ENCODE measurements at regions not wholly inside any gene's neighbourhood (a gene's known extent, or its start where the extent isn't known, plus 50 kb on each side); places are given as distances from the start of the nearest gene placed in this dataset.

DNA sequence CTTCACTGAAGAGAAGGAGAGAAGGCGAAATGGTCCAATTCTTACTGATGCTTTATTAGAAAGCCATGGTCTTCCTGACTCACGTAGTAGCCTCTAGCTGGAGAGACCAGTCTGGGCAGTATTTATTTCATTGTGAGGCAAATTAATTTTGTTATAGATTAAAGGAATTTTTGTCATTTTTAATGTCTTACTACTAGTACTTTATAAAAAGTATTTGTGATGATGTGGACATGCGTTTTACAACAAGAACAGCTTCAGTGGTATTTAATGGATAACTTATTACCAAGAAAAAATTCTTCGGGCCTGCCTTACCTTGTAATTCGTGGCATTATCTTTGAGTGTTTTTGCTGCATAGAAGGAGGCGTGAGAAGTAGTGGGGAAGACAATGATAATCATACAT is 339.4 kb upstream of the SHH start:
- Histone ChIP-seq H2AFZ (ENCODE audit: low read length) (no peak overlapping the region), H2AK5ac (ENCODE audit: low read depth, low read length) (no peak overlapping the region), H3K36me3 (replicated peaks in 1 of 2; ENCODE audit: control insufficient read depth in 2 of 2, insufficient read depth in 2 of 2, low read length in 2 of 2) (no peaks in the 10 kb centered on the region), H2BK15ac (ENCODE audit: low read length) (no peak overlapping the region), H3K18ac (ENCODE audit: low read length) (no peak overlapping the region), H2BK12ac (ENCODE audit: low read length) (no peak overlapping the region), H3K27me3 (ENCODE audit: control insufficient read depth in 3 of 3, insufficient read depth in 3 of 3, low read depth in 1 of 3, low read length in 3 of 3) (no peaks in the 10 kb centered on the region), H3K14ac (ENCODE audit: low read length) (no peak overlapping the region), H3K4me2 (ENCODE audit: insufficient read depth, low read length, poor library complexity, severe bottlenecking) (no peak overlapping the region), H3K9me3 (replicated peaks in 1 of 2; ENCODE audit: control insufficient read depth in 2 of 2, insufficient read depth in 1 of 2, low read depth in 1 of 2, low read length in 2 of 2) (peaks cover 0 to 4% of the 10 kb centered on the region in 2 donors), H3K4me1 (ENCODE audit: control insufficient read depth in 2 of 2, insufficient read depth in 1 of 2, low read depth in 1 of 2, low read length in 2 of 2) (peaks cover 0 to 10% of the 10 kb centered on the region in 2 donors), H3K4ac (ENCODE audit: low read length) (no peak overlapping the region), H2BK5ac (ENCODE audit: low read length) (no peak overlapping the region), H4K8ac (ENCODE audit: low read depth, low read length) (no peak overlapping the region), H3K79me1 (ENCODE audit: low read depth, low read length) (no peaks in the 10 kb centered on the region), H2BK120ac (ENCODE audit: low read depth, low read length) (no peak overlapping the region), H3K23ac (ENCODE audit: low read depth, low read length, poor library complexity) (no peak overlapping the region), H4K91ac (ENCODE audit: low read depth, low read length, poor library complexity) (no peak overlapping the region), H3K4me3 (ENCODE audit: low read length in 2 of 2) (no peak overlapping the region), H3K27ac (replicated peaks; ENCODE audit: low read length) (no peak overlapping the region), H3K9ac (ENCODE audit: low read depth, low read length, poor library complexity) (no peak overlapping the region)
- DNase-seq (ENCODE audit: low spot score), result no peak
- no CpG with 5 or more reads among the region's 6 CpGs for WGBS, 2 donors (ENCODE audit: extremely low coverage in 2 of 2, insufficient read length in 2 of 2, insufficient replicate concordance in 1 of 2)

DNA sequence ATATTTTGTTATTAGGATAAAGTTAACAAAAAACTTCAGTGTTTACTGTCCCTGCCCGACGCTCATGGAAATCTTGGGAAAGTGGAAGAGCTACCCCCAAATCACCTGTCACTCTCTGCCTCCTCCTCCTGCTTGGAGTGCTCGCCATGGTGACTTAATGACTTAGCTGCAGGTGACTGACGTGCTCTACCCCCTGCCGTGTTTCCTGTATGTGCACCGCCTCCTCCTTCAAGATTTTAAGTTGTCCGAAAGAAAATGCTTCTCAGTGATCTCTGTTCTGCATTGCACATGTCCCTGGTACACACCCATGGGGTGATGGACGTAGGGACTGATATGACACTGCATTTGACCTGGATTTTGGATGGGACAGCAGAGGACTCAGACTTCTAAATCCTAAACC is 338.8 kb upstream of the SHH start:
- Histone ChIP-seq H2AK5ac (ENCODE audit: low read depth, low read length) (no peak overlapping the region), H2BK15ac (ENCODE audit: low read length) (no peak overlapping the region), H3K27ac (replicated peaks; ENCODE audit: low read length) (no peak overlapping the region), H2BK120ac (ENCODE audit: low read depth, low read length) (no peak overlapping the region), H3K4me1 (ENCODE audit: control insufficient read depth in 2 of 2, insufficient read depth in 1 of 2, low read depth in 1 of 2, low read length in 2 of 2) (peaks cover 0 to 5% of the 10 kb centered on the region in 2 donors), H4K8ac (ENCODE audit: low read depth, low read length) (no peak overlapping the region), H3K27me3 (ENCODE audit: control insufficient read depth in 3 of 3, insufficient read depth in 3 of 3, low read depth in 1 of 3, low read length in 3 of 3) (no peaks in the 10 kb centered on the region), H3K4ac (ENCODE audit: low read length) (no peak overlapping the region), H3K9ac (ENCODE audit: low read depth, low read length, poor library complexity) (no peak overlapping the region), H4K91ac (ENCODE audit: low read depth, low read length, poor library complexity) (no peak overlapping the region), H3K18ac (ENCODE audit: low read length) (no peak overlapping the region), H3K4me3 (ENCODE audit: low read length in 2 of 2) (no peak overlapping the region), H2BK5ac (ENCODE audit: low read length) (no peak overlapping the region), H3K9me3 (replicated peaks in 1 of 2; ENCODE audit: control insufficient read depth in 2 of 2, insufficient read depth in 1 of 2, low read depth in 1 of 2, low read length in 2 of 2) (peaks cover 0 to 4% of the 10 kb centered on the region in 2 donors), H3K14ac (ENCODE audit: low read length) (no peak overlapping the region), H3K23ac (ENCODE audit: low read depth, low read length, poor library complexity) (no peak overlapping the region), H2AFZ (ENCODE audit: low read length) (no peak overlapping the region), H3K36me3 (replicated peaks in 1 of 2; ENCODE audit: control insufficient read depth in 2 of 2, insufficient read depth in 2 of 2, low read length in 2 of 2) (no peaks in the 10 kb centered on the region), H3K79me1 (ENCODE audit: low read depth, low read length) (no peaks in the 10 kb centered on the region), H2BK12ac (ENCODE audit: low read length) (no peak overlapping the region), H3K4me2 (ENCODE audit: insufficient read depth, low read length, poor library complexity, severe bottlenecking) (no peak overlapping the region)
- WGBS, 2 donors (ENCODE audit: extremely low coverage in 2 of 2, insufficient read length in 2 of 2, insufficient replicate concordance in 1 of 2), result no CpG with 5 or more reads among the region's 8 CpGs
- no peak for DNase-seq (ENCODE audit: low spot score)

DNA sequence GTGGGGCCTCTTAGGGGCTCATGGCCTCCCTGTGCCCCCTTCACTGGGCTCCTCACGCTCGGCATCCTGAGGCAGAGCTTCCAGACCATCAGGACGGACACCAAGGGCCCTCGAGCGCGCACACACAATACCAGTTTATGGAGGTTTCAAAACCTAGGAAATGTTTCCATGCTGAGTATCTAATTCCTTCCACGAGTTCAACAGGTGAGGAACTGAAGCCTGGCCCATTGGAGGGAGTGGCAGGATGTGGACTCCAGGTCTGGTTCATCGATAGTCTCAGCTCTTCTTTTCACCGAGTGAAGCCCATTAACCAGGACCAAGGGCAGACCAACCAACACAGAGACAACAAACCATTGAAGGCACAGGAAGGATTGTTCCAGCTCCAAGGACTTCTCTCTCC is 336.7 kb upstream of the SHH start:
- H3K9ac ChIP-seq (ENCODE audit: low read depth, low read length, poor library complexity), result no peak overlapping the region
- H3K23ac ChIP-seq (ENCODE audit: low read depth, low read length, poor library complexity), result no peak overlapping the region
- no peak overlapping the region for H2AFZ ChIP-seq (ENCODE audit: low read length)
- DNase-seq (ENCODE audit: low spot score), result no peak
- no peak overlapping the region for H3K27ac ChIP-seq (replicated peaks; ENCODE audit: low read length)
- H2BK15ac ChIP-seq (ENCODE audit: low read length), result no peak overlapping the region
- H2AK5ac ChIP-seq (ENCODE audit: low read depth, low read length), result no peak overlapping the region
- H3K4ac ChIP-seq (ENCODE audit: low read length), result no peak overlapping the region
- H3K4me3 ChIP-seq (ENCODE audit: low read length in 2 of 2), result no peak overlapping the region
- no peak overlapping the region for H2BK5ac ChIP-seq (ENCODE audit: low read length)
- H3K14ac ChIP-seq (ENCODE audit: low read length), result peak overlapping the region; percentile 59
- peak overlapping the region; percentile 56 for H3K18ac ChIP-seq (ENCODE audit: low read length)
- no peak overlapping the region for H2BK120ac ChIP-seq (ENCODE audit: low read depth, low read length)
- no peak overlapping the region for H4K8ac ChIP-seq (ENCODE audit: low read depth, low read length)
- whole genome bisulfite sequencing, 2 donors (ENCODE audit: extremely low coverage in 2 of 2, insufficient read length in 2 of 2, insufficient replicate concordance in 1 of 2), result no CpG with 5 or more reads among the region's 9 CpGs
- no peaks in the 10 kb centered on the region for H3K79me1 ChIP-seq (ENCODE audit: low read depth, low read length)
- H3K36me3 ChIP-seq (replicated peaks in 1 of 2; ENCODE audit: control insufficient read depth in 2 of 2, insufficient read depth in 2 of 2, low read length in 2 of 2), result no peaks in the 10 kb centered on the region
- no peak overlapping the region for H4K91ac ChIP-seq (ENCODE audit: low read depth, low read length, poor library complexity)
- H3K27me3 ChIP-seq (ENCODE audit: control insufficient read depth in 3 of 3, insufficient read depth in 3 of 3, low read depth in 1 of 3, low read length in 3 of 3), result no peaks in the 10 kb centered on the region
- H2BK12ac ChIP-seq (ENCODE audit: low read length), result no peak overlapping the region
- H3K9me3 ChIP-seq (replicated peaks in 1 of 2; ENCODE audit: control insufficient read depth in 2 of 2, insufficient read depth in 1 of 2, low read depth in 1 of 2, low read length in 2 of 2), result peaks cover 0 to 4% of the 10 kb centered on the region in 2 donors
- peaks cover 0 to 3% of the 10 kb centered on the region in 2 donors for H3K4me1 ChIP-seq (ENCODE audit: control insufficient read depth in 2 of 2, insufficient read depth in 1 of 2, low read depth in 1 of 2, low read length in 2 of 2)
- no peak overlapping the region for H3K4me2 ChIP-seq (ENCODE audit: insufficient read depth, low read length, poor library complexity, severe bottlenecking)

DNA sequence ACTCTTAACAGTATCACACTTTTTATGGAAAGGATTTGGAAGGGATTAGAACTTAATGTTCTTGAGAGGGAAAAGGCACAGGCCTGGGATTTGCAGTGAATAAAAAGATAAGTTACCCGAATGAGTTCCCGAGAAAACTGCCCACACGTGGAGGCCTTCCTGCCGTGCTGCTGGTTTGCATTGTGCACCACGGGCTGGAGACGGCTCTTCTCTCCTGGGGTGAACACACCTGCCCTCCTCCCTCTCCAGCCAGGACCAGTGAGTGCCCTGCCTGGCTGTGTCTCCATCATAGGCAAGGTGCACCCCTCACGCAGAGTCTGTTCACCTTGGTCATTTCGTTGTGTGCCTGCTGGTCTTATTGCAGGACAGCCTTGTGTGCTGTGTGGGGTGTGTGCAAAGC is 336.3 kb upstream of the SHH start:
- no CpG with 5 or more reads among the region's 8 CpGs for WGBS, 2 donors (ENCODE audit: extremely low coverage in 2 of 2, insufficient read length in 2 of 2, insufficient replicate concordance in 1 of 2)
- Histone ChIP-seq H3K9ac (ENCODE audit: low read depth, low read length, poor library complexity) (no peak overlapping the region), H2BK12ac (ENCODE audit: low read length) (no peak overlapping the region), H3K9me3 (replicated peaks in 1 of 2; ENCODE audit: control insufficient read depth in 2 of 2, insufficient read depth in 1 of 2, low read depth in 1 of 2, low read length in 2 of 2) (peaks cover 0 to 2% of the 10 kb centered on the region in 2 donors), H3K18ac (ENCODE audit: low read length) (peak overlapping the region; percentile 56), H4K8ac (ENCODE audit: low read depth, low read length) (no peak overlapping the region), H3K79me1 (ENCODE audit: low read depth, low read length) (no peaks in the 10 kb centered on the region), H3K4me3 (ENCODE audit: low read length in 2 of 2) (no peak overlapping the region), H3K36me3 (replicated peaks in 1 of 2; ENCODE audit: control insufficient read depth in 2 of 2, insufficient read depth in 2 of 2, low read length in 2 of 2) (no peaks in the 10 kb centered on the region), H2BK5ac (ENCODE audit: low read length) (no peak overlapping the region), H3K4me1 (ENCODE audit: control insufficient read depth in 2 of 2, insufficient read depth in 1 of 2, low read depth in 1 of 2, low read length in 2 of 2) (peaks cover 0 to 3% of the 10 kb centered on the region in 2 donors), H2BK15ac (ENCODE audit: low read length) (no peak overlapping the region), H3K4me2 (ENCODE audit: insufficient read depth, low read length, poor library complexity, severe bottlenecking) (no peak overlapping the region), H3K27me3 (ENCODE audit: control insufficient read depth in 3 of 3, insufficient read depth in 3 of 3, low read depth in 1 of 3, low read length in 3 of 3) (no peaks in the 10 kb centered on the region), H3K4ac (ENCODE audit: low read length) (no peak overlapping the region), H2AFZ (ENCODE audit: low read length) (no peak overlapping the region), H3K27ac (replicated peaks; ENCODE audit: low read length) (no peak overlapping the region), H3K14ac (ENCODE audit: low read length) (peak overlapping the region; percentile 59), H2AK5ac (ENCODE audit: low read depth, low read length) (no peak overlapping the region), H4K91ac (ENCODE audit: low read depth, low read length, poor library complexity) (peak overlapping the region; percentile 5), H2BK120ac (ENCODE audit: low read depth, low read length) (no peak overlapping the region), H3K23ac (ENCODE audit: low read depth, low read length, poor library complexity) (peak overlapping the region; percentile 78)
- DNase-seq (ENCODE audit: low spot score), result no peak
